ENCODE measurements at regions not wholly inside any gene's neighbourhood (a gene's known extent, or its start where the extent isn't known, plus 50 kb on each side); places are given as distances from the start of the nearest gene placed in this dataset.

DNA sequence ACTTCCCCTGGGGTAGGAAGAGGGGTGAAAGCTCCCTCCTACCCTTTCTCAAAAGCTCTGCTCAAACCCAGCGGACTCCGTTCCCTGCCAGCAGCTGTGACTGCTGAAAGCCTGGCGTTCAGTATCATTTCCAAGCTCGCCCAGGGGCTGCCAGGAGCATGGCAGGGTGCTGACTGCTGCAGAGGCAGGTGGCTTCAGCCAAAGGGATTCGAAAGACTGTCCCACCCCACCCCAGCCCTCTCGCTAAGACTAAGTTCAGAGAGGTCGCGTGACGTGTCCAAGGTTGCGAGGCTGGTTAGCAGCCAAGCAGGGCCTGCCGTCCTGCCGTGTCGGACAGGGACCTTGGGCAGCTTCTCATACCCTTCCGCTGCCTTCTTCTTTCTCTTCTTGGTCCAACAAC, 72.3 kb upstream of the RAB12 start:
- H3K4me3 ChIP-seq = no peak overlapping the region
- no peak overlapping the region for H3K27ac ChIP-seq
- TF ChIP-seq, protein P1, sequence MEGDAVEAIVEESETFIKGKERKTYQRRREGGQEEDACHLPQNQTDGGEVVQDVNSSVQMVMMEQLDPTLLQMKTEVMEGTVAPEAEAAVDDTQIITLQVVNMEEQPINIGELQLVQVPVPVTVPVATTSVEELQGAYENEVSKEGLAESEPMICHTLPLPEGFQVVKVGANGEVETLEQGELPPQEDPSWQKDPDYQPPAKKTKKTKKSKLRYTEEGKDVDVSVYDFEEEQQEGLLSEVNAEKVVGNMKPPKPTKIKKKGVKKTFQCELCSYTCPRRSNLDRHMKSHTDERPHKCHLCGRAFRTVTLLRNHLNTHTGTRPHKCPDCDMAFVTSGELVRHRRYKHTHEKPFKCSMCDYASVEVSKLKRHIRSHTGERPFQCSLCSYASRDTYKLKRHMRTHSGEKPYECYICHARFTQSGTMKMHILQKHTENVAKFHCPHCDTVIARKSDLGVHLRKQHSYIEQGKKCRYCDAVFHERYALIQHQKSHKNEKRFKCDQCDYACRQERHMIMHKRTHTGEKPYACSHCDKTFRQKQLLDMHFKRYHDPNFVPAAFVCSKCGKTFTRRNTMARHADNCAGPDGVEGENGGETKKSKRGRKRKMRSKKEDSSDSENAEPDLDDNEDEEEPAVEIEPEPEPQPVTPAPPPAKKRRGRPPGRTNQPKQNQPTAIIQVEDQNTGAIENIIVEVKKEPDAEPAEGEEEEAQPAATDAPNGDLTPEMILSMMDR (IDR thresholded peaks at IDR 0.05) = no peak
- DNase-seq (no peak), ATAC-seq (no peak)
- H3K27me3 ChIP-seq (ENCODE audit: low read depth) = no peaks in the 10 kb centered on the region
- intact Hi-C loops (cut with DNase I) = no loop called here
- peaks cover 9% of the 10 kb centered on the region for H3K9me3 ChIP-seq
- no peaks in the 10 kb centered on the region for H3K36me3 ChIP-seq
- no peaks in the 10 kb centered on the region for H3K4me1 ChIP-seq

- intact Hi-C loops (cut with DNase I) = no loop called here
- no peak for ATAC-seq
- no peaks in the 10 kb centered on the region for H3K4me1 ChIP-seq
- H3K9me3 ChIP-seq = peaks cover 5% of the 10 kb centered on the region
- TF ChIP-seq, protein P1 (IDR thresholded peaks at IDR 0.05) = no peak
- no peak overlapping the region for H3K27ac ChIP-seq
- H3K27me3 ChIP-seq (ENCODE audit: low read depth) = no peaks in the 10 kb centered on the region
- H3K36me3 ChIP-seq = no peaks in the 10 kb centered on the region
- DNase-seq = no peak
- no peak overlapping the region for H3K4me3 ChIP-seq
Measured at GRCh38 chr18:8537400-8537799, 71.8 kb upstream of the RAB12 start.

GRCh38 chr18:8538935-8539334, 70.3 kb upstream of the RAB12 start:
- ATAC-seq (no peak), DNase-seq (no peak)
- TF ChIP-seq, protein P1 (IDR thresholded peaks at IDR 0.05) = no peak
- Histone ChIP-seq H3K4me1 (no peaks in the 10 kb centered on the region), H3K27me3 (ENCODE audit: low read depth) (no peaks in the 10 kb centered on the region), H3K9me3 (no peaks in the 10 kb centered on the region), H3K4me3 (no peak overlapping the region), H3K36me3 (no peaks in the 10 kb centered on the region), H3K27ac (no peak overlapping the region)
- intact Hi-C loops (cut with DNase I) = no loop called here

GRCh38 chr18:8546677-8547076, 62.6 kb upstream of the RAB12 start:
- intact Hi-C loops (cut with DNase I) = no loop called here
- TF ChIP-seq, protein P1 (IDR thresholded peaks at IDR 0.05) = no peak

GRCh38 chr18:8548186-8548585, 61.1 kb upstream of the RAB12 start:
- DNase-seq (no peak), ATAC-seq (no peak)
- intact Hi-C loops (cut with DNase I) = no loop called here

More at GRCh38 chr18:8546677-8547076, 62.6 kb upstream of the RAB12 start:
- Histone ChIP-seq H3K4me3 (no peak overlapping the region), H3K9me3 (no peaks in the 10 kb centered on the region), H3K27ac (no peak overlapping the region), H3K36me3 (no peaks in the 10 kb centered on the region), H3K27me3 (ENCODE audit: low read depth) (no peaks in the 10 kb centered on the region), H3K4me1 (no peaks in the 10 kb centered on the region)
- DNase-seq (no peak), ATAC-seq (no peak)

More at GRCh38 chr18:8548186-8548585, 61.1 kb upstream of the RAB12 start:
- Histone ChIP-seq H3K9me3 (no peaks in the 10 kb centered on the region), H3K27me3 (ENCODE audit: low read depth) (no peaks in the 10 kb centered on the region), H3K36me3 (no peaks in the 10 kb centered on the region), H3K27ac (no peak overlapping the region), H3K4me3 (no peak overlapping the region), H3K4me1 (no peaks in the 10 kb centered on the region)
- TF ChIP-seq, protein P1 (IDR thresholded peaks at IDR 0.05) = no peak

Measured in lower lobe of right lung (tissue), 2 donors.